SK-N-DZ (cell line): ENCODE measurements at regions not wholly inside any gene's neighbourhood (a gene's known extent, or its start where the extent isn't known, plus 50 kb on each side); places are given as distances from the start of the nearest gene placed in this dataset.
"Not testable (repeated sequence)": the region's sequence is repeated elsewhere in the genome, so short reads cannot be mapped to it uniquely, and the experiment has no call there.

Experiments
- DNase-seq: peaks from one replicate; pipeline ENCODE4 v3.0.0-alpha.2; 2015; ENCODE audit warnings: low spot score

DNA sequence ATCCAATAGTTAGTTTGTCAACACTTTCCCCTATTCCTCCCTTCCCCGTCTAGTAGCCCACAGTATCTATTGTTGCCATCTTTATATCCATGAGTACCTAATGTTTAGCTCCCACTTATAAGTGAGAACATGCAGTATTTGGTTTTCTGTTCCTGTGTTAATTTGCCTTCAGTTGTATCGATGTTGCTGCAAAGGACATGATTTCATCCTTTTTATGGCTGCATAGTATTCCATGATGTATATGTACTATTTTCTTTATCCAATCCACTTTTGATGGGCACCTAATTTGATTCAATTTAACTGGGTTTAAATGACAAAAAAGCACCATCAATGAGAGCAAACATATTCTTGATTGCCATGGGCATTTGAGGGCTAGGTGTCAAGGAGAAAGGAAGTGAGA is 321.5 kb upstream of the TBX18 start:
- no peak for DNase-seq

DNA sequence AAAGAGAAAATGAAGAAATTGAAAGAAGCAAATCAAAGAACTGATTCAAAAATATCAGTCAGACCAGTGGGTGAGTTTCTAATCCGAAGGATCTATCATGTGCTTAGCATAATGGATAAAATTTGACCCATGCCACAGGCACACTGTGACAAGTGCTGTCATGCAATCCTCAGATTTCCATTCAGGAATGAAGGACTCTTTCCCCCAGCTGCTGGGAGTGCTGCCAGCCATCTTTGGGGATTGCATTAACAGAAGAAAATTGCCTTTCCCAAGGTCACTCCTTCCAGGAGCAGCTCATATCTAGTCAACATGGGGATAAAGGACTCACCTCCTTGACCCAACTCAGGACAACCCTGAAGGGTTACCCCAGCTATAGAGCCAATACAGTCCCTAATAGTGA is 316.7 kb upstream of the TBX18 start:
- no peak for DNase-seq

DNA sequence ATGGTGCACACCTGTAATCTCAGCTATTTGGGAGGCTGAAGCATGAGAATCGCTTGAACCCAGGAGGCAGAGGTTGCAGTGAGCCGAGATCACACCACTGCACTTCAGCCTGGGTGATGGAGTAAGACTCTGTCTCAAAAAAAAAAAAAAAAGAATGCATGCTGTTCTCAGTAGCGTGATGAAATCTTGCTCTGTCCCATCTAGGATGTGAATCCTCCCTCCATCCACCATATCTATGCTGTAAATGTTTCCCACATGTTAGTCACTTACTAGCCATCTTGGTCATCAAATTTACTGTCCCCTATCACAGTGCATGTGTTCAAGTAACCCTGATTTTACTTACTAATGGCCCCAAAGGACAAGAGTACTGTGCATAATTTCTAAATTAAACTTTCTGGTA is 315.4 kb upstream of the TBX18 start:
- DNase-seq: no peak

DNA sequence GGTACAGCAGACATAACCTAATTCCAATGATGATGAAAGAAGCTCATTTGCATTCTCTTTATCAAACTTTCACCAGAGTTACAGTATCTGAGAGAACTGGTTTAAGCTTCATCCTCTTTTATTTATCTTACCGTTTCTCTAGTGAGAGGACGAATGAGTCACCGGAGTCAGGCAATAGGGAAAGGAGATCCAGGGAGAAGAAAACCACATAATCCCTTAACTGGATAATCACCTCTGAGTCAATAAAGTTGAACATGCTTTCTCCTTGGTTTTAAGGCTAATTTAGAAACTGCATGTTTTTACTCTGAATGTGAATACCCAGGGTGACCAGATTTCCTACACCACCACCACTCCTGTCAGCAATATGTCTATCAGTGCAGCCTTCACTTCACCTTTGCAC is 313.7 kb upstream of the TBX18 start:
- no peak for DNase-seq

DNA sequence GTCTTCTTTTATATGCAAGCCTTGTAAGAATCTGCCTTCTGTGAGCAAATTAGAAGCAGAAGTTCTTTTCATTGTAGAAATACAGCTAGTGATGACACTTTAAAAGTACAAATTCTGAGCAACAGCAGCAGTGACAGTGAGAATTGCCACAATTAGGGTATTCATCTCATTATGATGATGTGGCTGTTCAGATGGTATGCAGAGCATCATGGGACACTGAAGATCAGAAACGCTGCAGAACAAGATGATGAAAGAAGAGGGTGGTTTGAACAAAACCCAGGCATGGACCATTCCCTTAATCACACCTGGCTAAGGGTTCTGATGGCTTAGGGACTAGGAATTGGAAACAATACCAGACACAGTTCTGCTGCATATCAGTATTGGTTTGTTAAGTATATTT is 312.7 kb upstream of the TBX18 start:
- no peak for DNase-seq

DNA sequence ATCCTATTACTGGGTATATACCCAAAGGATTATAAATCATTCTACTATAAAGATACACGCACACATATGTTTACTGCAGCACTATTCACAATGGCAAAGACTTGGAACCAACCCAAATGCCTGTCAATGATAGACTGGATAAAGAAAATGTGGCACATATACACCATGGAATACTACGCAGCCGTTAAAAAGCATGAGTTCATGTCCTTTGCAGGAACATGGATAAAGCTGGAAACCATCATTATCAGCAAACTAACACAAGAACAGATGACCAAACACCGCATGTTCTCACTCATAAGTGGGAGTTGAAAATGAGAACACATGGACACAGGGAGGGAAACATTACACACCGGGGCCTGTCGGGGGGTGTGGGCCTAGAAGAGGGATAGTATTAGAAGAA is 307.4 kb upstream of the TBX18 start:
- DNase-seq: not testable (repeated sequence)

DNA sequence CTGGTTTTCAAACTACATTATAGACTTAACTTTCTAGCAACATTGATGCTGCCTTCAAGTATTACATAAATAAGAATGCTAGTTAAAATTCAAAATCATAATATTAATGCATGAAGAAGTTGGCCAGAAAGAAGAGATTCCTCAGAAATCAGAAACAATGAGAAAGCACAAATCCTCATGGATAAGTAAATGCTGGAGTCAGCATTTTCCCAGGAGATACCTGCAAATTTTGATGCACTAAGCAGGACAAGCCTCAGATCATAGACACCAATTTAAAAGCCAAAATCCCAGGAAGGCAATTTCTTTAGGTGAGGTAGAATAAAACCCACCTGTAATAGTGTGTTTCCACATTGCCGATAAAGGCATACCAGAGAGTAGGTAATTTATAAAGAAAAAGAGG is 305.2 kb upstream of the TBX18 start:
- no peak for DNase-seq

DNA sequence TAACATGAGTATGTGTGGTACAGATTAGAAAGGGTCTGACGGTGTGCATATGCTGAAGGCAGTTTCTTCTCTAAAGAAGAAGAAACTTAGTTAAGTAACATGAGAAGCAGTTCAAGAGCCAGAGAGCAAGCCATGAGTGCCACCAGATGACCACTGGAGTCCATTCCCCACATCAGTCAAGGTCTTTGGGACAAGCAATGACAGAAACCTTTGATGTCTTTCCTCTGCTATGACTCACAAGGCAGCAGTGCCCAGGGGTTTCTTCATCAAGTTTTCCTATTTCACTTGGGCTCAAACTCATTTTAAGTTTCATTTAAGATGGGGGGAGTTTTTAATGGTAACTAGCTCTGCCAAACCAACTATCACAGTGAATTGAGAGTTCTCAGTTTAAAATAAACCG is 303.8 kb upstream of the TBX18 start:
- DNase-seq: no peak

DNA sequence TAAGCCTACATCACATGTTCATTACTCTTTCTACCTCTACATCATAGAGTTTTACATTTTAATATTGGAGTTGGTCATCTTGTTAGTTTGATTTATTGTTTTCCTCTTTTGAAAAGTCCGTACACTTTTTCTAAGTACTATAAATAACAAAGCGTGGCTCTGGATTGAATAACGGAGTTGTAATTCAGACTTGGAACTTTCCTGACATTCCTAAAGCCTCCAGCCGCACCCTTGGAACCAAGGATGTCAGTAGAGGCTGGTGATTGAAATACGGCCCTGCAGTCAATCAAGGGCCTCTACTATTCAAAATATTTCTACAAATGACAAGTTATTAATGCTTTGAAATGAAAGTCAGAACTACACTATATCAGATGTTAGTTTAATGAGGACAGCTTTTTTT is 301.9 kb upstream of the TBX18 start:
- no peak for DNase-seq

DNA sequence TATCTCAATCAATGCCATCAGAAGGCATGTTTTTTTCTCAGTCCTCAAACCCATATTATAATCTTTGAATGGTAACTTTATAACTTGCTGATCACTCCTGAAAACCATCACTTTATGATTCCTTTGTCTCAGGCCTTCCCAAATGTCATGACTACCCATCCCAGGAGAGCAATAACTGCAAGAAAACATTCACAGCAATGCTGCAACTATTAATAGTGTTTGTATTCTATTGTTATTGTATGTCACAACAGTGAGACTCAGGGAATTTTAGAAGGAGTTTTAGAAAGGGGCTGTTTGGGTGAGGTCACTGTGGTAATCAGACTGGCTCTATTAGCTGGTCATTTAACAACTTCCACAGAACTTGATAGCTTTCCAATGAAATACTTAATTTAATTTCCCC is 301.4 kb upstream of the TBX18 start:
- no peak for DNase-seq

DNA sequence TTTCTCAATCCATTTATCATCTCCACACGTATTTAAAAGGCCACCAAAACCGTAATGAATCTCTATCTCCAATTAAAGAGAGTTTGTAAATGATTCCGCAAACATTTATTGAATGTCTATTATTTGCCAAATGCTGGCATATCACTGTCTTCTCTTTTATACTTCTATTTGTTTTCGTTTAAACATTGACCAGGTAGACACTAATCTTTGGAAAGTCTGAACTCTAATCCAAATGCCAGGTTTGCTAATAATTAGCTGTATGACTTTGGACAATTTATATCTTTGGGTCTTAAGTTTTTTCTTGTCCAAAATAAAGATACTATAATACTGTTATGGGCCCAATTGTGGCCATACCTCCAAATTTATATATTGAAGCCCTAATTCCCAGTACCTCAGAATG is 299.2 kb upstream of the TBX18 start:
- DNase-seq: no peak

DNA sequence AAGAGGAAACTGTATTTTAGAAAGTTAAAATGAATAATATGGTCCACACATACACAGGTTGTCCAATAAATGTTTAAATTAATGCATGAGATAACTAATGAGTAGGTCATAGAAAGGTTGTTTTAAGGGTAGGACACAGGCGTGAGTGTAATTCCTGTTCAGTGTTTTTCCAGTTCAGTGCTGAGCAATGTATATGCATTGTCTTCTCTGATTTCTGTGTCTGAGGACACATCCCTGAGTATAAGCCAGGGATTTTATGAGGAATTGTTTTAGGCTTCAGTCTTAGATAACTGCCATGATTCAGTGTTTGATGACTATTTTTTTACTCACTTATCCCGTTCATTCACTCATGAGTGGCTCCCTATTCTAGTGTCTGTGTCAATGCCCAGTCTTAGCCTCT is 298.5 kb upstream of the TBX18 start:
- DNase-seq: no peak

DNA sequence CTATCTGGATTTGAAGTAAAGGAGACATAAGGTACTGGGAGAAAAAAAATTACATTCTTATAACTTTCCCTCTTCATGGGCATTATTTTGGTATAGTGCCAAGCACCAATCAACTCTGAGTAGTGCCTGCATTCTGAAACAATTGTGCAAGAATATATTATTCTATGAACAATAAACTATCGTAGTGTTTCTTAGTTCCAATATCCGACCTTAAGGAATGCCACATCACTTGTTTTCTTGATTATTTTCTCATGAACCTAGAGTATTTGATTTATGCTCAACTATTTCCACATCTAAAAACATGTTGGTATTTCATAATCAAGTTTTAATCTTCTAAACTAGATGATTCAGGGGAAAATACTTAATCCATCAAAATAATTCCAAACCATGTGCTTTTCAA is 294.4 kb upstream of the TBX18 start:
- DNase-seq: no peak

DNA sequence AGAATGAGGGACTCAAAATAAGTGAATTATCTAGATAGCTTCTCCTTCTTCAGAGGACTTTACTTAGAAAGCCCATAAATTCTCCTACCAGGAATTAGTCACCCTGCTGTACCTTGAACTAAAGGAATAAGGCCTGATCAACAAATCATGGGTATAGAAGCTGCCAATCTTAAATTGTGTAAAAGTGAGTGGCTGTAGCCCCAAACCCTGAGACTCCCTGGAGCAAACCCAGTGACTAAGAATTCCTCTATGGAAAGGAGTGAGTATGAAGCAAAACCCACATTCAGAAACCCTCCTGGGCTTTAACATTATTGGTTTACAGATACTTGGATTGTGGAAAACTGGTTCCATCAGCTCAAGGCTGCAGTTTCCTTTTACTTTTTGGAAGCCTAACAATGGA is 285.8 kb upstream of the TBX18 start:
- DNase-seq: no peak

DNA sequence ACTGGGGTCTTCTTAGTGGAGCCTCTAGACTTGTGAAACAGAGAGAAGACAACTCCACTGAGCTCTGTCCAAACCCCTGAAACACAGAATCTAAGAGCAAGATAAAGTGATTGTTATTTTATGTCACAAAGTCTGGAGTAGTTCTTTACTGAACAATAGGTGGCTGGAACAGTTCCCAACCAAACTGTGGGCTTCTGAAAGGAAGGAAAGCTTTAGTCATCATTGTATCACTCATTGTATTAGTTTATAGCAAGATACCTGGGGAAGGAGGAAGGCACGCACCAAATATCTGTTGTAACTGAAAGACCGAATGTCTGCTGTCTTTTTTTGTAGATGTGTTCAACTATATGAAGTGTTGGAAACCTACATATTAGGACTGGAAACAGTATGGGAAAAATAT is 284.9 kb upstream of the TBX18 start:
- DNase-seq: no peak

DNA sequence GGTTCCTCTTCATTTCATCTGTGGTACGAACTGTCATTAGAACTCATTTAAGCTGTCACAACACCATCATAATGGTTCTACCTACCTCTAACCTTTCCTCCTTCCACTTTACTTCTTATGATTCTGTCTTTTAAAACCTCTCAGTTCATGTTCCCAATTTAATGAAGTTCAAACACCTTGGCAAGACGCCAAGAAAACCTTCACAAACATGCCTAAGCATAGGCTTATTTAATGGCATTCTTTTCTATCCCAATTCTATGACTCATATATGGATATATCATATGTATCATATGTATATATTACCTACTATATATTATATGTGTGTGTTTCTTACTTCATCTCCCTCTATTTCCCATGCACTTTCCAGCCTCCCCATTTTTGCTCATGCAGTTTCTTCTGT is 283.4 kb upstream of the TBX18 start:
- DNase-seq: no peak

DNA sequence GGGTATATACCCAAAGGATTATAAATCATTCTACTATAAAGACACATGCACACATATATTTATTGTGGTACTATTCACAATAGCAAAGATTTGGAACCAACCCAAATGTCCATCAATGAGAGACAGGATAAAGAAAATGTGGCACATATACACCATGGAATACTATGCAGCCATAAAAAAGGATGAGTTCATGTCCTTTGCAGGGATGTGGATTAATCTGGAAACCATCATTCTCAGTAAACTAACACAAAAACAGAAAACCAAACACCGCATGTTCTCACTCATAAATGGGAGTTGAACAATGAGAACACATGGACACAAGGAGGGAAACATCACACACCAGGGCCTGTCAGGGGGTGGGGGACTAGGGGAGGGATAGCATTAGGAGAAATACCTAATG is 281.4 kb upstream of the TBX18 start:
- DNase-seq: not testable (repeated sequence)

DNA sequence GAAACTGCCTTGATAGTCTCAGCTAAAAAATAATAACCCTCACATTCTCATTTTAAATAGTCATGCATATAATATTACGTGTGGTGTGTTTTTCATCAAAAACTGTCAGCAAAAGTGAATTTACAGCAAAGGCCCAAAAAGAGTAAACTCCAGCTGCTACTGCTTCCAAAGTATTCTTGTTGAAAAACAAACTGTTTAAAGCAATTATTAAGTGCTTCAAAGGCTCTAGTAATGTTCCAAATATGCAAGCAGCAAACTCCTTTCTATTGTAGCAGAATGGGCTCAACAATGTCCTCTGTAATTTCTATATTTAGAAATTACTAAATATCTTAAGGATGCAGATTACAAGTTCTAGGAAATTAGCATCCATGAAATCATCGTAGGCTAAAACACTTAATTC is 280.0 kb upstream of the TBX18 start:
- no peak for DNase-seq

DNA sequence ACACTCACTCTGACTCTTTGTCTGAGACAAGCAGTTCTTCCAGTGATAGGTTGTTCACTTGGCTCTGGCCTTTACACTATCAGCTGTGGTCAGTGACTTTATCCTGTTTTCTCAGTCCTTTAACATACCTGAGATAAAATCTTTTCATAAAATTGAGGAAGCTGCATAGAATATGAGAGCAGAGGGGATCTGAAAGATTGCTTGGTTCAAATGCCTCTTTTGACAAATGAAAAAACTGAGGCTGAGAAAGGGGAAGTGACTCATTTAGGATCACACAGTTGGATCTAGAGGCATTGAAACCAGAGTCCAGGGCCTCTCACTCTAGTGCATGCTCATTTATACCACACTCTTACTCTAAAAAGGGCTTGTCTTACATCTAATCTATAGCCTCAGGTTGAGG is 277.0 kb upstream of the TBX18 start:
- no peak for DNase-seq

DNA sequence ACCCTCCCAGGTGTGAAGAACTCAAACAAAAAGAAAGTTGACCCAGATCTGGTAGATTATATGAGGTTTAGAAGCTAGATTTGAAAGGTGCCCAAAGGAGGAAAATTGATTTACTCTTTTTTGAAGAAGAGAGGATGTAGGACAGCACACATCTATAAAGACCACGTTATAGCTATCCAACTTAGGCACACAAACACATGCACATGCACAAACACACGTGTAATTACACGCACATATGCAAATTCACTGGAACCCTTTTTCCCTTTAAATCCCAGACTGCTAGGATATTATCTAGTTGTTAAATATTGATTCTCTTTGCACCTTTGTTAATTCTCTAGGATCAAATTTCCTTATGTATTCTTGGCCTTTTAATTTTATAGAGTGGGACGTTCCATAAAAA is 272.8 kb upstream of the TBX18 start:
- no peak for DNase-seq

DNA sequence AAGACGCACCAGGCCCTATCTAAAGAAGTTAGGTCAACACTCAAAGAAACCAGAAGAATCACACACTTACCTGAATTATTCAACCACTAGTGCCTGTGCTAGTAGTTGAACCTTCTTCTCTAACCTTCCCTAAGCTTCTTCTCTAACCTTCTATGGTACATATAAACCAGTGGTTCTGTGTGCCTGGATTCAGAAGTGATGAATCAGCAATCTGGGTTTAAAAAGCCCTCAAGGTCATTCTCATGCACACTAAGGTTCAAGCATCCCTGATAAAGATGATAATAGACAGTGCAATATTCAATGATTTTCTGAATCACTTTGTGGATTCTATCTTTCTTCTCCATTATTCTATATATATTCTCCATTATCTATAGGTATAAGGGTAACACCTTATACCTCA is 271.4 kb upstream of the TBX18 start:
- DNase-seq: no peak

DNA sequence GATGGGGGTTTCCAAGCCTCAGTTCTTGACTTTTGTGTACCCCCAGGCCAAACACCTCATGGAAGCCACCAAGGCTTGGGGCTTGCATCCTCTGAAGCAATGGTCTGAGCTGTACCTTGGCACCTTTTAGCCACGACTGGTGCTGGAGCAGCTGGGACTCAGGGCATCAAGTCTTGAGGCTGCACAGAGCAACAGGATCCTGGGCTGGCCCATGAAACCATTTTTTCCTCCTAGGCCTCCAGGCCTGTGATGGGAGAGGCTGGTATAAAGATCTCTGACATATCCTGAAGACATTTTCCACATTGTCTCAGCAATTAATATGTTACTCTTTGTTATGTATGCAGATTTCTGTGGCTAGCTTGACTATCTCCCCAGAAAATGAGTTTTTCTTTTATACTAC is 269.1 kb upstream of the TBX18 start:
- DNase-seq: no peak

DNA sequence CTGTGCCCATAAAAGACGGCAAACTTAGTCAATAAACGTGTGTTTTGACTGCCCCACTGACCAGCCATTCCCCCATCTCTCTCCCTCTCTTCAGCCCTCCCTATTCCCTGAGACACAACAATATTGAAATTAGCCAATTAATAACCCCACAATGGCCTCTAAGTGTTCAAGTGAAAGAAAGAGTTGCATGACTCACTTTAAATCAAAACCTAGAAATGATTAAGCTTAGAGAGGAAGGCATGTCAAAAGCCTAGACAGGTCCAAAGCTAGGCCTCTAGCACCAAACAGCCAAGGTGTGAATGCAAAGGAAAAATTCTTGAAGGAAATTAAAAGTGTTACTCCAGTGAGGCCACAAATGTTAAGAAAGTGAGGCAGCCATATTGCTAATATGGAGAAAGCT is 261.6 kb upstream of the TBX18 start:
- DNase-seq: no peak

DNA sequence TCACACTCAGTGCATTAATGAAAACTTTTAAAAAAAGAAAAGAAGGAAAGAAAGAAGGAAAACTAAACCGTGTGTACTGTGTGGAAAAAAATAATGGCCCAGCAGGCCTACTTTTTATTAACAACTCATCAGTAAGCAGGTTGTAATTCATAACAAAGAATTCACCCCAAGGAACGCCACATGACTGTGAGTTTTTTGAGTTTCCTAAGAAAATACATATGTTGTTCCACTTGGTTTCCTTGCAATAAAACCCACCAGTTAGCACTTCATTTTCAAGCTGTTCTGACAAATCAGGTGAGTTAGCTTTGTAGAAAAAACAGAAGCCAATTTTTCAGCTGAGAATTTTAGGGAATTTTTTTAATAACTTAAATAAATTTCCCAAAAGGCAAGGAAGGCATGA is 259.3 kb upstream of the TBX18 start:
- no peak for DNase-seq

DNA sequence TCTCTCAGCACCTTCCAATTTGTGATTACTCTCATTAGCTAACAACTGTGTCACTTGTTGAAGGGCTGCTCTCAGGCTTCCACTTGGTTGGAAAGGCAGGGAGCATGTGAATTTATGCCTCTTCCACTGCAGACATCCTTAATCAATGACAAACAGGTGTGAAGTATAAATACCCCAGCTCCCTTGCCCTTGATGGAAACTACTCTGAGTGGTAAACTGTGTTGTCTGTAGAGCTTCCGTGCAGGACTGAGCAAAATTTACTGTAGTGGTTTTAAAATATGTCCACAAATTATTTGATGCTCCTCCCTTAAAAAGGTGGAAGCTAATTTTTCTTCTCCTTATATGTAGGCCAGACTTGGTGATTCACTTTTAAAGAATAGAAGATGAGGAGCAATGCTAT is 253.0 kb upstream of the TBX18 start:
- DNase-seq: no peak
